ENCODE measurements at regions not wholly inside any gene's neighbourhood (a gene's known extent, or its start where the extent isn't known, plus 50 kb on each side); places are given as distances from the start of the nearest gene placed in this dataset.
"Not testable (repeated sequence)": the region's sequence is repeated elsewhere in the genome, so short reads cannot be mapped to it uniquely, and the experiment has no call there.

- no peak for DNase-seq
Measured at GRCh38 chr20:16864963-16865362, 116.8 kb downstream of the OTOR start.

DNA sequence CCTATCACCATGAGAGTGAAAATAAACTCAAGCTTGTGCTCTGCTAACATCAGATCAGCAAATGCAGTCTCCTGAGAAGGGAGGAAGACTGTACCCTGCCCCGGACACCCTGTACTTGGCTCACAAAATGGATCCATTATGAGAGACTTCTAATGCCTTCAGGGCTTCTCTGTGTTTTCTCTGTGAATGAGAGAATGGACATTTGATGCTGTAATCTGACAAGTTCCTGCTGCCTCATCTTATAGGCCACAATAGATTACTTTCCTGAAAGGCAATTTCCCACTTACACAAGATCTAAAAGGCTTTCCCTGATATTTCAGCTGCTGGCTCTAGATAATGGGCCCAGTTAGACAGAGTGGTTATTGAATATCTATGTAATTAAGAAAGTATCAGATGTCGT, 117.2 kb downstream of the OTOR start:
- no peak for DNase-seq

DNA sequence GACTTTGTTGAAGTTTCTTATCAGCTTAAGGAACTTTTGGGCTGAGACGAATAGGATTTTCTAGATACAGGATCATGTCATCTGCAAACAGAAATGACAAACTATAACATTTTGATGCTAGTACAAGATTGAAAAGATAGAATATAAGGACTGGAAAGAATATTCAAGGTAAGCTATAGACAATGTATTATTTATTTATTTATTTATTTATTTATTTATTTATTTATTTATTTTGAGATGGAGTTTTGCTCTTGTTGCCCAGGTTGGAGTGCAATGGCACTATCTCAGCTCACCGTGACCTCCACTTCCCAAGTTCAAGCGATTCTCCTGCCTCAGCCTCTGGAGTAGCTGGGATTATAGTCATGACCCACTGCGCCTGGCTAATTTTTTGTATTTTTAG, 125.0 kb downstream of the OTOR start:
- not testable (repeated sequence) for DNase-seq

DNA sequence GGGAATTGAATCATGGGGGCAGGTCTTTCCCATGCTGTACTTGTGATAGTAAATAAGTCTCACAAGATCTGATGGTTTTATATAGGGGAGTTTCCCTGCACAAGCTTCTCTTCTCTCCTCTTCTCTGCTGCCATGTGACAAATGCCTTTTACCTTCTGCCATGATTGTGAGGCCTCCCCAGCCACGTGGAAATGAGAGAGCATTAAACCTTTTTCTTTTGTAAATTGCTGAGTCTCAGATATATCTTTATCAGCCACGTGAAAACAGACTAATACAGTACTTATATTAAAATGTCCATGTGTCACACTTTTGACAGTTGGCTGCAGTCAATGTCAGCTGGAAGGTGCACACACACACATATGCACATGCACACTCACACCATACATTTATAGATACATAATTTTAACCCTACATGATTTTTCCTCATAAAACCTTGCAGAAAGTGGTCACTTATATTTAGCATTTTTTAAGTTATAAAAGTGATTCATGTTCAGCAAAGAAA, 128.9 kb downstream of the OTOR start:
- no peak for DNase-seq

DNA sequence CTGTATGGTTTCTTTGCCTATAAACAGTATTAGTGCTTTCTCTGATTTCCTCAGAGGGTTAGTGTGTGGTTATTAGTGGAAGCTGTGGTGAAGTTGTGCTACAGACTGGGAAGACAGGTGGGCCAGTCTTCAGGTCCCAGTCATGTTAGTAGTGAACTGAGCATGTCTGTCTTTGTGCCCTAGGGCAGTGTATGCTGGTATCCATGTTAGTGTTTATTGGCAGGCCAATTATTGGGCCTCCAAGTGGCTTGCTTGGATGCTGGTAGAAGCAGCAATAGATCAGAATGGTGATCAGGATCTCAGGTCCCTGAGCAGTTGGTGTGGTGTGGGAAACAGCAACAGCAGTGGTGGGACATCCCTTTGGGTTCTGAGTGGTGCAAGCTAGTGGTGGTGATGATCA, 137.6 kb downstream of the OTOR start:
- DNase-seq, result no peak

DNA sequence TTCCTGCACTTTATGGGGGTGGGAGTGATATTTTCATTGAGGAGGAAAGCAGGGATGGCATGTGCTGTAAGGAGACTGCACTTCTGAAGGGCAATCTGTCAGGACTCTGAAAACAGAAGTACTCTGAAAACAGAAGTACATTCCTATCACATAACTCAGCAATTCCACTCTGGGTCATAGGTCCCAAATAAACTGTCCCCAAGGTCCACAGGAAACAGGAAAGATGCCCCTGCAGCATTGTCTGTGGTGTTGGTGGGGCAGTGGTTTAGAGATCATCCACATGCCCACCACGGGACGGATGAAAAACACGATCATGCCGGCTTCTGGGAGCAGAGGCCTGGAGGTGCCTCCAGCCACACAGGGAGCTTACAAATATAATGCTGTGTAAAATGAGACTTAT, 150.3 kb downstream of the OTOR start:
- DNase-seq, result no peak

- no peak for DNase-seq
Measured at GRCh38 chr20:16902662-16903061, 154.5 kb downstream of the OTOR start.

DNA sequence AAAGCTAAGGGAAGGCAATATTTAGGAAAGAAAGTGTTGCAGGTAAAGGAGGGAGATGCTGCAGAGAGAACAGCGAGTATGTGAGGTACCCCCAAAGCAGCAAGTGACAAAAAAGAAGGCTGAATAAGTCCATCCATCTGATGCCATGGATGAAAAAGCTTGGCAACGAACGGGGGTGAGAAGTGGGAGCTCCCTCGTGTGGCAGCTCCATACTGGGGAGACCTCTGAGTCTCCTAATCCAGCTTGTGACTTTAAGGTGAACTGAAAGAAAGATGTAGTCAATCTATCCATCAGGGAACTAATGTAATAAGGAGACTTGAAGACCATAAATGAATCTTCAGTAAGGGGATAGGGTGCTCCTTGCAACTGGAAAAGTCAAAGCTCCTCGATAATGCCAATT, 156.6 kb downstream of the OTOR start:
- no peak for DNase-seq

GRCh38 chr20:16914277-16914676, 166.1 kb downstream of the OTOR start:
- no peak for DNase-seq

- DNase-seq, result no peak
Measured at GRCh38 chr20:16916165-16916564, 168.0 kb downstream of the OTOR start.

DNA sequence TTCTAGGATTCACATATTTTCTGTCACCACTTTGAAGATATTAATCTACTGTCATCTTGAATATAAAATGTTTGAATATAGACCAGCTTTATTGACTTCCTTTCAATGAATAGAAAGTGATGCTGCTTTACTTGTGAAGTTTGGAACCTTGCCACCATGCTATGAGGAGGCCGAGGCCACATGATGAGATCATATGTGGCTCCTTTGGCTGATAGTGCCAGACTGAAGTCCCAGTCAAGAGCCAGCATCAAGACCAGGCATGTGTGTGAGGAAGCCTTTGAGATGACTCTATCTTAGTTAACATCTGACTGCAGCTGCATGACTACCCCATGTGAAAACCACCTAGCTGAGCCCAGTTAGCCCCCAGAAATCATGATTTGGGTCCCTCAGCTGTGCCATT, 169.5 kb downstream of the OTOR start:
- DNase-seq, result no peak

DNA sequence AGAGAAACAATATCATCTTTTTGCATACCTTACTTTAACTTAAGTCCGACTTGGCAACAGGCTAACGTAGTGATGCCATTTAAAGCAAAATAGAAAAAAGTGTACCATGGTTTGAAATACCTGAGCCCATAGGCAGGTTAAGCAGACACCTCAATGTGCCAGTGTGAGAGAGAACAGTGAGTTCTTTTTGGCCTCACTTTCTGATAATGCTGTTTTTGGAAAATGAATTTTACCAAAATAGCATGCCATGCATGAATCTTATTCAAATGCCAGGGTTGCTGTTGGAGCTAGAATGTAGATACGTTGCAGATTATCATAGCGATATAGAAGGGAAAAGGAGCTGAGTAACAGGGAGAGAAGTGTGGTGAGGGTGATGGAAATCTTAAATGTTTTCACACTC, 170.2 kb downstream of the OTOR start:
- no peak for DNase-seq

DNA sequence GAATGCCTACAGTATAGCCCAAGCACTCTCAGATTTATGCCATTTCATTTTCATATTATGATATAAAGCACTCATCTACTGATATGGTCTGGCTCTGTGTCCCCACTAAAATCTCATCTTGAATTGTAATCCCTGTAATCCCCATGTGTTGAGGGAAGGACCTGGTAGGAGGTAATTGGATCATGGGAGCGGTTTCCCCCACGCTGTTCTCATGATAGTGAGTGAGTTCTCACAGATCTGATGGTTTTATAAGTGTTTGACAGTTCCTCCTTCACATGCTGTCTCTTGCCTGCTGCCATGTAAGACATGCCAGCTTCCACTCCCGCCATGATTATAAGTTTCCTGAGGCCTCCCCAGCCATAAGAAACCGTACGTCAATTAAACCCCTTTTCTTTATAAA, 171.7 kb downstream of the OTOR start:
- DNase-seq, result no peak

DNA sequence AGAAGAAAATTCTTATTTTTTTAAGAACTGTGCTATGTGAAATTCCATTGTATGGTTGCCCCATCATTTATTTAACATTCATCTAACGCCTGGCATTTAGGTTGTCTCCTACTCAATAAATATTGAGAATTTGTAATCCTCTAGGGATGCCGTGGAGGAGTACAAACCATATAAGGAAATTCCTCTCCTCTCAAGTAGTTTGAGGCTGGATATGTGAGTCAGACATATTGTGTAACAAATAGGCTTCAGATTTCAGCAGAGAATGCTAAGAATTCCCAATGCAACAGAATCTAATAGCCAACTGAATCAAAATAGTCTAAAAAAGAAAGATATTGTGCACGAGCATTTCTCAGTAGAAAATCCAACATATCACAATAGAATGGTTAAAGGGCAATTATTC, 174.7 kb downstream of the OTOR start:
- no peak for DNase-seq

- DNase-seq, result no peak
Measured at GRCh38 chr20:16926626-16927430, 178.7 kb downstream of the OTOR start.

GRCh38 chr20:16929756-16930155, 181.6 kb downstream of the OTOR start:
- DNase-seq, result no peak

GRCh38 chr20:16930656-16931055, 182.5 kb downstream of the OTOR start:
- no peak for DNase-seq

- DNase-seq, result no peak
Measured at GRCh38 chr20:16939051-16939450, 190.9 kb downstream of the OTOR start.

- DNase-seq, result no peak
Measured at GRCh38 chr20:16940701-16941100, 192.5 kb downstream of the OTOR start.

GRCh38 chr20:16942051-16942450, 193.9 kb downstream of the OTOR start:
- no peak for DNase-seq

DNA sequence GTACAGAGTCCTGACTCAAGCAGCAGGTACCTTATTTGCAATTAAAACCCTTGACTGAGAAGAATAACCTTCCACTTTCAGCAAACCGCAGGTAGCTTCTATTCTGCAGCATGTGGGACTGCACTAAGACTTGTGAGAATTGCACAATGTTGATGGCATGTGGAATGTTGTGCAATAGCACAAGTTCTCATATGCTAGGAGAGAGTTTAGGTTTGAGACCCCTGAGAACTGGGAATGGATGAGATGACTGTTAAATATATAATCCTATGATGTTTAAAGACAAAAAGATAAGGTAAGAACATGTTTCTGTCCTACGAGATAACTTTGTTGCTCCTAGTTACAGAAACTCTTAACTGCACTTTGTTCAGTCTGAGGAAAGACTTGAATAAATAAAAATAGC, 194.6 kb downstream of the OTOR start:
- no peak for DNase-seq

- DNase-seq, result no peak
Measured at GRCh38 chr20:16944745-16945144, 196.6 kb downstream of the OTOR start.

DNA sequence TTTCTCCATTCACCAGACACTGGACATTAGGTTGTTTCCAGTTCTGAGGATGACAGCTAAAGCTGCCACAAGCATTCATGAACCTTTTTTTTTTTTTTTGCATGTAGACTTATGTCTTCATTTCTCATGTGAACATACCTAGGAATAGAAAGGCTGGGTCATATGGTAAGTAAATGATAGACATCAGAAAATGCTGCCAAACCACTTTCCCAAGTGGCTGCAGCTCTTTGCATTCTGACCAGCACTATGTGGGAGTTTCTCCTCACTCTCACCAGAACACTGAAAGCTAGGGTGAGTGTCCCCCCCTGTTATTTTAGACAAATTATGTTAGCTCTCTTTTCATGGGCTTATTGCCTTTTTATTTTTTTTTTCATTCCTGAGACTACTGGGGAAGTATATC, 197.5 kb downstream of the OTOR start:
- no peak for DNase-seq

- no peak for DNase-seq
Measured at GRCh38 chr20:16946097-16946496, 197.9 kb downstream of the OTOR start.

GRCh38 chr20:16947479-16947878, 199.3 kb downstream of the OTOR start:
- DNase-seq, result no peak
